SK-N-SH treated with all-trans-retinoic acid at 6 μM for 48 hours (cell line): ENCODE measurements at regions not wholly inside any gene's neighbourhood (a gene's known extent, or its start where the extent isn't known, plus 50 kb on each side); places are given as distances from the start of the nearest gene placed in this dataset.

Source experiments
- ATAC-seq: fragments of 200-7000 bp; cut with Tn5 transposase; 3 replicates; pipeline ENCODE4 v1.9.1; 2020; ENCODE audit warnings: mild to moderate bottlenecking, moderate library complexity
- BACH2 ChIP-seq: fragments of 250-450 bp; sonication (Bioruptor Pico); IDR thresholded peaks from 2 replicates; pipeline ENCODE4 v1.9.0; 2021; ENCODE audit warnings: mild to moderate bottlenecking, borderline replicate concordance
- CSRNP3 ChIP-seq: fragments of 250-450 bp; sonication (Bioruptor Pico); IDR thresholded peaks from 2 replicates; pipeline ENCODE4 v1.5.1; 2021; ENCODE audit warnings: mild to moderate bottlenecking, moderate library complexity
- ESRRG ChIP-seq: fragments of 250-450 bp; sonication (Bioruptor Pico); IDR thresholded peaks from 2 replicates; pipeline ENCODE4 v1.6.1; 2021; ENCODE audit warnings: mild to moderate bottlenecking
- GLIS3 ChIP-seq: fragments of 250-450 bp; sonication (Bioruptor Pico); IDR thresholded peaks from 2 replicates; pipeline ENCODE4 v1.5.0; 2020; ENCODE audit warnings: mild to moderate bottlenecking, moderate library complexity
- ISL1 ChIP-seq: fragments of 250-450 bp; sonication (Bioruptor Pico); IDR thresholded peaks from 2 replicates; pipeline ENCODE4 v2.1.2; 2022; ENCODE audit warnings: mild to moderate bottlenecking, moderate library complexity
- OSR1 ChIP-seq: fragments of 250-450 bp; sonication (Bioruptor Pico); IDR thresholded peaks from 2 replicates; pipeline ENCODE4 v1.8.0; 2022; ENCODE audit warnings: moderate library complexity, mild to moderate bottlenecking, inconsistent platforms
- PATZ1 ChIP-seq: fragments of 250-450 bp; sonication (Bioruptor Pico); IDR thresholded peaks from 2 replicates; pipeline ENCODE4 v1.8.0; 2020; ENCODE audit warnings: mild to moderate bottlenecking, moderate library complexity, borderline replicate concordance
- POU6F1 ChIP-seq: fragments of 250-450 bp; sonication (Bioruptor Pico); IDR thresholded peaks from 2 replicates; pipeline ENCODE4 v1.8.0; 2021; ENCODE audit warnings: low read depth, mild to moderate bottlenecking, moderate library complexity, borderline replicate concordance
- PPARA ChIP-seq: fragments of 250-450 bp; sonication (Bioruptor Pico); IDR thresholded peaks from 2 replicates; pipeline ENCODE4 v1.5.0; 2020; ENCODE audit warnings: mild to moderate bottlenecking, borderline replicate concordance
- RARB ChIP-seq: fragments of 250-450 bp; sonication (Bioruptor Pico); IDR thresholded peaks from 2 replicates; pipeline ENCODE4 v1.8.0; 2021; ENCODE audit warnings: mild to moderate bottlenecking, moderate library complexity
- SNAI2 ChIP-seq: fragments of 250-450 bp; sonication (Bioruptor Pico); IDR thresholded peaks from 2 replicates; pipeline ENCODE4 v1.5.0; 2020; ENCODE audit warnings: mild to moderate bottlenecking, moderate library complexity
- TCF4 ChIP-seq: fragments of 250-450 bp; sonication (Bioruptor Pico); IDR thresholded peaks from 2 replicates; pipeline ENCODE4 v1.8.0; 2021; ENCODE audit warnings: mild to moderate bottlenecking, moderate library complexity, borderline replicate concordance
- TOX ChIP-seq: fragments of 250-450 bp; sonication (Bioruptor Pico); IDR thresholded peaks from 2 replicates; pipeline ENCODE4 v1.8.0; 2021; ENCODE audit warnings: mild to moderate bottlenecking, moderate library complexity, borderline replicate concordance
- TSHZ2 ChIP-seq: fragments of 250-450 bp; sonication (Bioruptor Pico); IDR thresholded peaks from 2 replicates; pipeline ENCODE4 v1.5.0; 2020; ENCODE audit warnings: mild to moderate bottlenecking, moderate library complexity
- ZC3H10 ChIP-seq: fragments of 250-450 bp; sonication (Bioruptor Pico); IDR thresholded peaks from 2 replicates; pipeline ENCODE4 v1.5.1; 2021; ENCODE audit warnings: mild to moderate bottlenecking, moderate library complexity
- ZFP3 ChIP-seq: fragments of 250-450 bp; sonication (Bioruptor Pico); IDR thresholded peaks from 2 replicates; pipeline ENCODE4 v1.5.0; 2020; ENCODE audit warnings: mild to moderate bottlenecking, moderate library complexity
- ZFP30 ChIP-seq: fragments of 450-650 bp; formaldehyde crosslinking; IDR thresholded peaks from 2 replicates; pipeline ENCODE4 v1.5.0; 2022; ENCODE audit warnings: mild to moderate bottlenecking, moderate library complexity
- ZNF565 ChIP-seq: fragments of 450-650 bp; formaldehyde crosslinking; conservative IDR thresholded peaks from 2 replicates; pipeline ENCODE4 v1.5.0; 2020; ENCODE audit warnings: low read depth, mild to moderate bottlenecking, moderate library complexity
- ZNF70 ChIP-seq: fragments of 450-650 bp; formaldehyde crosslinking; IDR thresholded peaks from 2 replicates; pipeline ENCODE4 v1.5.0; 2020; ENCODE audit warnings: mild to moderate bottlenecking, moderate library complexity
- ZNF8 ChIP-seq: fragments of 450-650 bp; formaldehyde crosslinking; IDR thresholded peaks from 2 replicates; pipeline ENCODE4 v1.5.0; 2020; ENCODE audit warnings: mild to moderate bottlenecking, moderate library complexity

DNA sequence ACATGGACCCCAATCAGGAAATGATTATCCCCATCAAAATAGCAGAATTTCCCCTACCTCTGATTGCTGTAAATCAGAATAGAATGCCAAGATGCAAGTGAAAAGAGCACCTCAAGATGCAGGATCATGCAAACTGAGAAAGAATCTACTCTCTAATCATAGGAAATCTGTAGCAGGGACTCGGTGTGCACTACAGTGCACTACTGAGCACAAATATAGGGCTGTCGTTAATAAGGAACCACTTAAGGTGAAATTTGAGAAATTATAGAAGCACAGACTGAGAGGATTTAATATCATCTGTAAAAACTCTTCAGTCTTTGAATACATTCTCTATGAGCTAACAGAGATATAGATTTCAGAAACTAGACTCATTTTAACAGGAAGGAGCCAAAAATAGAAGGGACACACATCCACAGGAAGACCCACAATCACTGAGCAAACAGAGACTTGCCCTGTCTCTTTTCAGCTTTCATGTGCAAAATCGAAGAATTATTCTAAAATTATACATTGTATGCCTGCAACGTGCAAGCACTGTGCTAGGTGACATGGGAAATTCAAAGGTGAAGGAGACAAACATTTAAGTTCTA is 278.3 kb downstream of the HIVEP2 start (continued):
- TF ChIP-seq TSHZ2 (CRISPR knock-in tag) (no peak), CSRNP3 (no peak)

- no peak for ATAC-seq
- TF ChIP-seq ZFP3 (CRISPR knock-in tag) (no peak), TOX (CRISPR knock-in tag) (no peak), ESRRG (CRISPR knock-in tag) (no peak), TCF4 (CRISPR knock-in tag) (no peak), ZNF8 (no peak), ZNF565 (no peak), ZNF70 (CRISPR knock-in tag) (no peak), OSR1 (CRISPR knock-in tag) (no peak), BACH2 (no peak)
These were observed 275.3 kb downstream of the HIVEP2 start for GRCh38 chr6:142669471-142670351.

- ATAC-seq: no peak
- TF ChIP-seq BACH2 (no peak), ESRRG (CRISPR knock-in tag) (no peak)
These were observed 273.2 kb downstream of the HIVEP2 start for GRCh38 chr6:142671791-142672190.

DNA sequence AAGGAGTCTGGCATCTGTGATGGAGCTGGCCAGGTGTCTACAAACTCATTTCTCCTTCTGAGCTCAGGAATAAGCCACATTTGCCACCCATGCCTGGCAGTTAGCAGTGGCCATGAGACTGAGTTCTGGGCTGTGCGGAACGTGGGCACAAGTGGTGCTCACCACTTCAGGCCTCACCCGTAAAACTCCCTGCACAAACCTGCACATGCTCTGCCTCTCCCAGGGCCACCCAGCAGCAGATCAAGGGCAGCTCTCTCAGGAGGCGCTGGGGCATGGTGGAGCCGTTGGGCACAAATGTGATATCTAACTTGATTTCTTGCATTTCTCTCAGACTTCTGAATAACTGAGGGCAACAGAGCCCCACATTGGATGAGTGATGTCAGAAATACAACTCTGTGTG is 269.5 kb downstream of the HIVEP2 start:
- no peak for ATAC-seq
- no peak for TF ChIP-seq GLIS3 (CRISPR knock-in tag)
- TF ChIP-seq ZNF565: no peak
- TF ChIP-seq OSR1 (CRISPR knock-in tag): no peak
- TF ChIP-seq RARB (CRISPR knock-in tag): no peak
- no peak for TF ChIP-seq SNAI2
- TF ChIP-seq BACH2: no peak
- TF ChIP-seq ZFP3 (CRISPR knock-in tag): no peak
- TF ChIP-seq ZNF8: no peak
- no peak for TF ChIP-seq PPARA
- TF ChIP-seq ISL1: no peak
- TF ChIP-seq ZFP30 (CRISPR knock-in tag): no peak
- TF ChIP-seq CSRNP3: no peak
- TF ChIP-seq TOX (CRISPR knock-in tag): no peak
- TF ChIP-seq POU6F1 (CRISPR knock-in tag): no peak
- no peak for TF ChIP-seq ZNF70 (CRISPR knock-in tag)
- no peak for TF ChIP-seq PATZ1 (CRISPR knock-in tag)
- TF ChIP-seq TSHZ2 (CRISPR knock-in tag): no peak
- no peak for TF ChIP-seq ESRRG (CRISPR knock-in tag)
- TF ChIP-seq TCF4 (CRISPR knock-in tag): no peak
- no peak for TF ChIP-seq ZC3H10 (CRISPR knock-in tag)
- TF ChIP-seq, all 23 proteins: peak for 0
